Esophagus muscularis mucosa (tissue), 3 donors: ENCODE measurements at regions not wholly inside any gene's neighbourhood (a gene's known extent, or its start where the extent isn't known, plus 50 kb on each side); places are given as distances from the start of the nearest gene placed in this dataset.

Source experiments
- POLR2A ChIP-seq: fragments of 450-650 bp; IDR thresholded peaks from one replicate; pipeline ENCODE4 v1.6.1; 2017; ENCODE audit warnings: antibody characterized with exemption, moderate library complexity, mild to moderate bottlenecking, low read depth
- TF ChIP-seq, protein P1 (sequence below), 3 experiments: fragments of 200-600 bp in 2 of 3; fragments of 450-650 bp in 1 of 3; sonication (generic) in 2 of 3; IDR thresholded peaks; one replicate each; pipeline ENCODE4 v1.5.1; 2017 to 2019; ENCODE audit warnings: antibody characterized with exemption in 3 of 3, mild to moderate bottlenecking in 2 of 3, moderate library complexity in 1 of 3

DNA sequence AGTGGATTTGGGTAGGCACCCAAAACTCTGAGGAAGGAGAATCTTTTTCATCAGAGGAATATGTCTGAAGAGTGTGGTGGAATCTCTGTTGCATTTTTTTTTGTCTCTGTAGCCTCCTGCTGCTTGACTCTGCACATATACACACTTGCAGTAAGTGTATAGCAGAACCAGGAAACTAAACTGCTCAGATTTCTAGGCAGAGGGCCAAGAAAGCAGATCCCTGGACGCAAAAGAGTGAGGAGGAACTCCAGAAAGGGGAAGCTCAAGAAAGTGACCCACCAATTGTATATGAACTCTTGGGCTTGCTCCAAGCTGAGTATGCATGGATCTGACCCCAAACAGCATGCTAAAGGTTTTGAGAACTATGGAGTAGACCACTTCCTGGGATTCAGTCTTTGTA is 181.8 kb downstream of the GADD45G start:
- TF ChIP-seq, protein P1, sequence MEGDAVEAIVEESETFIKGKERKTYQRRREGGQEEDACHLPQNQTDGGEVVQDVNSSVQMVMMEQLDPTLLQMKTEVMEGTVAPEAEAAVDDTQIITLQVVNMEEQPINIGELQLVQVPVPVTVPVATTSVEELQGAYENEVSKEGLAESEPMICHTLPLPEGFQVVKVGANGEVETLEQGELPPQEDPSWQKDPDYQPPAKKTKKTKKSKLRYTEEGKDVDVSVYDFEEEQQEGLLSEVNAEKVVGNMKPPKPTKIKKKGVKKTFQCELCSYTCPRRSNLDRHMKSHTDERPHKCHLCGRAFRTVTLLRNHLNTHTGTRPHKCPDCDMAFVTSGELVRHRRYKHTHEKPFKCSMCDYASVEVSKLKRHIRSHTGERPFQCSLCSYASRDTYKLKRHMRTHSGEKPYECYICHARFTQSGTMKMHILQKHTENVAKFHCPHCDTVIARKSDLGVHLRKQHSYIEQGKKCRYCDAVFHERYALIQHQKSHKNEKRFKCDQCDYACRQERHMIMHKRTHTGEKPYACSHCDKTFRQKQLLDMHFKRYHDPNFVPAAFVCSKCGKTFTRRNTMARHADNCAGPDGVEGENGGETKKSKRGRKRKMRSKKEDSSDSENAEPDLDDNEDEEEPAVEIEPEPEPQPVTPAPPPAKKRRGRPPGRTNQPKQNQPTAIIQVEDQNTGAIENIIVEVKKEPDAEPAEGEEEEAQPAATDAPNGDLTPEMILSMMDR (IDR thresholded peaks at IDR 0.05) = no peak
- TF ChIP-seq POLR2A = no peak
